Hematopoietic multipotent progenitor cell (in vitro differentiated cells): ENCODE measurements at regions not wholly inside any gene's neighbourhood (a gene's known extent, or its start where the extent isn't known, plus 50 kb on each side); places are given as distances from the start of the nearest gene placed in this dataset.
A peak's percentile ranks its signal among the peaks of the same experiment; 100 is the strongest.

Source experiments
- DNase-seq, 3 donors: peaks; one replicate each; pipeline ENCODE4 v3.0.0-alpha.2; 2011 to 2015; ENCODE audit warnings: low read depth in 2 of 3, low spot score in 2 of 3

- no peak for DNase-seq
These were observed 68.5 kb upstream of the NXT1 start for GRCh38 chr20:23282111-23282510.

GRCh38 chr20:23279836-23280235, 70.8 kb upstream of the NXT1 start:
- DNase-seq: no peak

GRCh38 chr20:23278172-23278571, 72.4 kb upstream of the NXT1 start:
- no peak for DNase-seq

- no peak for DNase-seq
These were observed 73.3 kb upstream of the NXT1 start for GRCh38 chr20:23277316-23277715.

GRCh38 chr20:23273776-23274175, 76.8 kb upstream of the NXT1 start:
- no peak for DNase-seq

GRCh38 chr20:23272176-23273029, 78.2 kb upstream of the NXT1 start:
- no peak for DNase-seq

- DNase-seq: no peak
These were observed 80.1 kb upstream of the NXT1 start for GRCh38 chr20:23270382-23270911.

GRCh38 chr20:23269954-23270353, 80.6 kb upstream of the NXT1 start:
- DNase-seq: no peak

- no peak for DNase-seq
These were observed 81.7 kb upstream of the NXT1 start for GRCh38 chr20:23268792-23269354.

GRCh38 chr20:23267909-23268308, 82.7 kb upstream of the NXT1 start:
- DNase-seq: no peak

- no peak for DNase-seq
These were observed 83.8 kb upstream of the NXT1 start for GRCh38 chr20:23266530-23267398.

GRCh38 chr20:23265226-23265625, 85.4 kb upstream of the NXT1 start:
- no peak for DNase-seq

- no peak for DNase-seq
These were observed 86.0 kb upstream of the NXT1 start for GRCh38 chr20:23264545-23264944.

GRCh38 chr20:23260181-23260840, 90.3 kb upstream of the NXT1 start:
- DNase-seq: no peak

GRCh38 chr20:23258747-23259121, 91.9 kb upstream of the NXT1 start:
- peak in 1 of 3 donors; percentile 9 for DNase-seq

- peak in 1 of 3 donors; percentile 48 for DNase-seq
These were observed 92.5 kb upstream of the NXT1 start for GRCh38 chr20:23257848-23258746.

- DNase-seq: no peak
These were observed 93.4 kb upstream of the NXT1 start for GRCh38 chr20:23257106-23257761.

- DNase-seq: no peak
These were observed 94.7 kb upstream of the NXT1 start for GRCh38 chr20:23255716-23256385.

- no peak for DNase-seq
These were observed 95.5 kb upstream of the NXT1 start for GRCh38 chr20:23255106-23255505.
